ENCODE measurements at regions not wholly inside any gene's neighbourhood (a gene's known extent, or its start where the extent isn't known, plus 50 kb on each side); places are given as distances from the start of the nearest gene placed in this dataset.

DNA sequence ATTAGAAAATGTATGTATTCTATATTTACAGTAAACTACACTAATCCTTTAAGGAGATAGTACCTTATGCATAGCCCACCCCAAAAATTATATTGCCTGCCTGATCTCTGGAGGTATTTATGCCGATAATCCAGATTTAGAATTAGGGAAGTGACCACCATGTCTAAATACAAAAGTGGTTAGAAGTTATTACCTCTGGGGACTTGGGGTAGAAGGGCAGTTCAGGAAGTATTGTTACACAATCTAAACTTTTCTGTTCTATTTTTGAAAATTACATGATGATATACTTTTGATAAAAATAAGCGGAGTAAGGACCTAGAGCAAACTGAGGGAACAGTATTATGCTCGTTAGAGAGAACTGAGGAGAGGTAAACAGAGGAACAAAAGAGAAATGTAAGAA lies 90.5 kb upstream of the ZP4 start:
- Histone ChIP-seq H3K9ac (ENCODE audit: low read depth, low read length) (no peak overlapping the region), H4K20me1 (ENCODE audit: insufficient read depth, low read length) (no peaks in the 10 kb centered on the region), H3K27ac (ENCODE audit: low read length) (no peak overlapping the region), H3K27me3 (ENCODE audit: insufficient read depth, low read length, poor library complexity) (no peaks in the 10 kb centered on the region), H3K36me3 (ENCODE audit: insufficient read depth, low read length) (no peaks in the 10 kb centered on the region), H3K9me3 (ENCODE audit: insufficient read depth, low read length, severe bottlenecking) (no peaks in the 10 kb centered on the region), H2AFZ (ENCODE audit: low read depth, low read length) (no peak overlapping the region), H3K79me2 (ENCODE audit: insufficient read depth, low read length) (no peaks in the 10 kb centered on the region), H3K4me1 (ENCODE audit: insufficient read depth, low read length) (peaks cover 6% of the 10 kb centered on the region; the same call in 1 of the 2 replicates), H3K4me2 (ENCODE audit: insufficient read depth, low read length) (no peak overlapping the region), H3K4me3 (ENCODE audit: low read depth in 1 of 2, low read length in 2 of 2) (no peak overlapping the region)
- TF ChIP-seq, protein P1, sequence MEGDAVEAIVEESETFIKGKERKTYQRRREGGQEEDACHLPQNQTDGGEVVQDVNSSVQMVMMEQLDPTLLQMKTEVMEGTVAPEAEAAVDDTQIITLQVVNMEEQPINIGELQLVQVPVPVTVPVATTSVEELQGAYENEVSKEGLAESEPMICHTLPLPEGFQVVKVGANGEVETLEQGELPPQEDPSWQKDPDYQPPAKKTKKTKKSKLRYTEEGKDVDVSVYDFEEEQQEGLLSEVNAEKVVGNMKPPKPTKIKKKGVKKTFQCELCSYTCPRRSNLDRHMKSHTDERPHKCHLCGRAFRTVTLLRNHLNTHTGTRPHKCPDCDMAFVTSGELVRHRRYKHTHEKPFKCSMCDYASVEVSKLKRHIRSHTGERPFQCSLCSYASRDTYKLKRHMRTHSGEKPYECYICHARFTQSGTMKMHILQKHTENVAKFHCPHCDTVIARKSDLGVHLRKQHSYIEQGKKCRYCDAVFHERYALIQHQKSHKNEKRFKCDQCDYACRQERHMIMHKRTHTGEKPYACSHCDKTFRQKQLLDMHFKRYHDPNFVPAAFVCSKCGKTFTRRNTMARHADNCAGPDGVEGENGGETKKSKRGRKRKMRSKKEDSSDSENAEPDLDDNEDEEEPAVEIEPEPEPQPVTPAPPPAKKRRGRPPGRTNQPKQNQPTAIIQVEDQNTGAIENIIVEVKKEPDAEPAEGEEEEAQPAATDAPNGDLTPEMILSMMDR (IDR thresholded peaks at IDR 0.05; ENCODE audit: borderline replicate concordance, extremely low read depth, low read length, poor library complexity, severe bottlenecking), result no peak
- TF ChIP-seq EZH2 (IDR thresholded peaks at IDR 0.05; ENCODE audit: borderline replicate concordance, low read depth, low read length, severe bottlenecking), result no peak
- DNase-seq (no peak), ATAC-seq (ENCODE audit: insufficient read depth, low read depth) (no peak)

DNA sequence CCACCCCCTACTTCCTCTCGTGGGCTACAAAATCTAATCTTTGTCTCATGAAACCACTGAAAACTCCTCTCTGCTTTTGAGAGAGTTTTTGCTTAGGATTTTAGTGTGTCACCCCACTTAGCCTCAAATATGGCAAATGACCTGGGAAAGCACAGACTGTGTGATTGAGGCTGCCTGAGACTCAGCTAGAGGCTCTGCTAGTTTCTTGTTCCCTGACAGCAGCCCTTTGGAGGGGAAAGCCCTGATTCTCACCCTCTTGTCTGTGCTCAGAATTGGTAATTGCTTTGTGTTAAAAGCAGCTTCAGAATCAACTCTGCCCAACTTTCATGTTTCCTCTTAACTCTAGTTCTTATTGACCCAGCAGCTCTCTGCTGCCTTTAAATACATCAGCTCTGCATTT lies 85.6 kb upstream of the ZP4 start:
- Histone ChIP-seq H3K27me3 (ENCODE audit: insufficient read depth, low read length, poor library complexity) (no peaks in the 10 kb centered on the region), H3K4me1 (ENCODE audit: insufficient read depth, low read length) (peaks cover 7% of the 10 kb centered on the region; the same call in 1 of the 2 replicates), H3K4me2 (ENCODE audit: insufficient read depth, low read length) (no peak overlapping the region), H3K9ac (ENCODE audit: low read depth, low read length) (no peak overlapping the region), H3K36me3 (ENCODE audit: insufficient read depth, low read length) (no peaks in the 10 kb centered on the region), H3K27ac (ENCODE audit: low read length) (no peak overlapping the region), H2AFZ (ENCODE audit: low read depth, low read length) (no peak overlapping the region), H3K79me2 (ENCODE audit: insufficient read depth, low read length) (no peaks in the 10 kb centered on the region), H4K20me1 (ENCODE audit: insufficient read depth, low read length) (no peaks in the 10 kb centered on the region), H3K4me3 (ENCODE audit: low read depth in 1 of 2, low read length in 2 of 2) (no peak overlapping the region), H3K9me3 (ENCODE audit: insufficient read depth, low read length, severe bottlenecking) (no peaks in the 10 kb centered on the region)
- TF ChIP-seq, protein P1 (IDR thresholded peaks at IDR 0.05; ENCODE audit: borderline replicate concordance, extremely low read depth, low read length, poor library complexity, severe bottlenecking), result no peak
- TF ChIP-seq EZH2 (IDR thresholded peaks at IDR 0.05; ENCODE audit: borderline replicate concordance, low read depth, low read length, severe bottlenecking), result no peak
- no peak for DNase-seq
- no peak; the same call in 2 of the 3 replicates for ATAC-seq (ENCODE audit: insufficient read depth, low read depth)

DNA sequence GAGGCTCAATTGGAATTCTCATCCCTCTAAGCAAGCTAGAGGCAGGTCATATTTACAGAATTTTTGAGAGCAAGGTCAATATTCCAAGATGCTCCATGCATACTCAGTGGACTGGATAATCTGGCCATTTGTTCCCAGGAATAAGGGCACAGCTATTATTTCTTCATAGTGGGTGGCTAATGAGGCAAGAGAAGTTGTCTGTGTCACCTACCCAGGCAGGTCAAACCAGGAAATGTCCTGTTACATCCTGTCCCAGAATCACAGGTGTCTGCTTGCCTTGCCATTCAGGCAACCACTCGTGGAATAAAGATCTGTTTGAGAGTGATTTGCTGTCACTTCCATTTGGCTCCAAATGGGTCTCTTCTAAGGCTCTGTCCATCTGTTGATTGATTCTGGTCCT lies 85.2 kb upstream of the ZP4 start:
- H3K4me1 ChIP-seq (ENCODE audit: insufficient read depth, low read length), result peaks cover 7% of the 10 kb centered on the region; the same call in 1 of the 2 replicates
- ATAC-seq (ENCODE audit: insufficient read depth, low read depth) (no peak), DNase-seq (no peak)
- H3K9me3 ChIP-seq (ENCODE audit: insufficient read depth, low read length, severe bottlenecking), result no peaks in the 10 kb centered on the region
- no peak overlapping the region for H3K4me3 ChIP-seq (ENCODE audit: low read depth in 1 of 2, low read length in 2 of 2)
- no peak overlapping the region for H2AFZ ChIP-seq (ENCODE audit: low read depth, low read length)
- H3K27ac ChIP-seq (ENCODE audit: low read length), result no peak overlapping the region
- no peaks in the 10 kb centered on the region for H3K27me3 ChIP-seq (ENCODE audit: insufficient read depth, low read length, poor library complexity)
- no peaks in the 10 kb centered on the region for H3K36me3 ChIP-seq (ENCODE audit: insufficient read depth, low read length)
- no peaks in the 10 kb centered on the region for H3K79me2 ChIP-seq (ENCODE audit: insufficient read depth, low read length)
- H3K9ac ChIP-seq (ENCODE audit: low read depth, low read length), result no peak overlapping the region
- TF ChIP-seq, protein P1 (IDR thresholded peaks at IDR 0.05; ENCODE audit: borderline replicate concordance, extremely low read depth, low read length, poor library complexity, severe bottlenecking), result no peak
- TF ChIP-seq EZH2 (IDR thresholded peaks at IDR 0.05; ENCODE audit: borderline replicate concordance, low read depth, low read length, severe bottlenecking), result no peak
- no peaks in the 10 kb centered on the region for H4K20me1 ChIP-seq (ENCODE audit: insufficient read depth, low read length)
- H3K4me2 ChIP-seq (ENCODE audit: insufficient read depth, low read length), result no peak overlapping the region

DNA sequence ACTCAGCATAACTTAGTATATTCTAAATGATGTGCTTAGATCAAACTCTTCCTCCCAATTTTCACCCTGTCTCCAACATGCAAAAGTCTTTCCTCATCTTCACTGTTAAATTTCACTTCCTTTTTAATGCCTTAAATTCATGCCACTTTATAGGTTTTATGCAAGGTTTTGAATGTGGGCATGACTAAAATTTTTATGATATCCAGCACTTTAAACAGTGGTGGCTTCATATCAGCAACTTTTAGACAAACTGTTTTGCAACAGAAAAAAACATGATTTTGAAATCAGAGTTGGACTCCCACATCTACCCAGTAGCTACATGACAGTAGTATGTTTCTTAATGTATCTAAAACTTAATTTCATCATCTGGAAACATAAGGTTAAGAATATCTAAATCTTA lies 84.7 kb upstream of the ZP4 start:
- Histone ChIP-seq H3K4me1 (ENCODE audit: insufficient read depth, low read length) (peaks cover 7% of the 10 kb centered on the region; the same call in 1 of the 2 replicates), H4K20me1 (ENCODE audit: insufficient read depth, low read length) (no peaks in the 10 kb centered on the region), H3K79me2 (ENCODE audit: insufficient read depth, low read length) (no peaks in the 10 kb centered on the region), H3K4me2 (ENCODE audit: insufficient read depth, low read length) (no peak overlapping the region), H3K9me3 (ENCODE audit: insufficient read depth, low read length, severe bottlenecking) (no peaks in the 10 kb centered on the region), H3K36me3 (ENCODE audit: insufficient read depth, low read length) (no peaks in the 10 kb centered on the region), H2AFZ (ENCODE audit: low read depth, low read length) (no peak overlapping the region), H3K9ac (ENCODE audit: low read depth, low read length) (no peak overlapping the region), H3K4me3 (ENCODE audit: low read depth in 1 of 2, low read length in 2 of 2) (no peak overlapping the region), H3K27ac (ENCODE audit: low read length) (no peak overlapping the region), H3K27me3 (ENCODE audit: insufficient read depth, low read length, poor library complexity) (no peaks in the 10 kb centered on the region)
- DNase-seq (no peak), ATAC-seq (ENCODE audit: insufficient read depth, low read depth) (no peak)
- TF ChIP-seq, protein P1 (IDR thresholded peaks at IDR 0.05; ENCODE audit: borderline replicate concordance, extremely low read depth, low read length, poor library complexity, severe bottlenecking), result no peak
- no peak for TF ChIP-seq EZH2 (IDR thresholded peaks at IDR 0.05; ENCODE audit: borderline replicate concordance, low read depth, low read length, severe bottlenecking)

Measured in DND-41 (cell line).